ENCODE measurements at regions not wholly inside any gene's neighbourhood (a gene's known extent, or its start where the extent isn't known, plus 50 kb on each side); places are given as distances from the start of the nearest gene placed in this dataset.

DNA sequence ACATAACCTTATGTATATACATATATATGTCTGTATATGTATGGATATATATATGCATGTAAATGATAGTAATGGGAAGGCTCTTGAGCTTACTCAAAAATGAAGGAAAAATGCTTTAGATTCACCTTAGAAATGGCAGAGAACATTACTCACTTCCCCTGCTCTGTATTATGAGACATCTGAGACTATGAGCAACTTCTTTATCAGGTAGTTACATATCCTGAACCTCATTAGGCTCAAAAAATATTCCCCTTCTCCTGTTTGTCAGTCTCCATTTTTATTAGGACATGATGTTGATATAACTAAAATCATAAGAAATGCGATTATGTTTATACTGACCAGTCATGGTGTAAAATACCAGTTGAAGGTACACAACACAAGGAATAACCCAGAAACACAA lies 800.1 kb upstream of the ZWINT start:
- no peak for TF ChIP-seq POLR2A (IDR thresholded peaks at IDR 0.05)
- TF ChIP-seq, protein P1, sequence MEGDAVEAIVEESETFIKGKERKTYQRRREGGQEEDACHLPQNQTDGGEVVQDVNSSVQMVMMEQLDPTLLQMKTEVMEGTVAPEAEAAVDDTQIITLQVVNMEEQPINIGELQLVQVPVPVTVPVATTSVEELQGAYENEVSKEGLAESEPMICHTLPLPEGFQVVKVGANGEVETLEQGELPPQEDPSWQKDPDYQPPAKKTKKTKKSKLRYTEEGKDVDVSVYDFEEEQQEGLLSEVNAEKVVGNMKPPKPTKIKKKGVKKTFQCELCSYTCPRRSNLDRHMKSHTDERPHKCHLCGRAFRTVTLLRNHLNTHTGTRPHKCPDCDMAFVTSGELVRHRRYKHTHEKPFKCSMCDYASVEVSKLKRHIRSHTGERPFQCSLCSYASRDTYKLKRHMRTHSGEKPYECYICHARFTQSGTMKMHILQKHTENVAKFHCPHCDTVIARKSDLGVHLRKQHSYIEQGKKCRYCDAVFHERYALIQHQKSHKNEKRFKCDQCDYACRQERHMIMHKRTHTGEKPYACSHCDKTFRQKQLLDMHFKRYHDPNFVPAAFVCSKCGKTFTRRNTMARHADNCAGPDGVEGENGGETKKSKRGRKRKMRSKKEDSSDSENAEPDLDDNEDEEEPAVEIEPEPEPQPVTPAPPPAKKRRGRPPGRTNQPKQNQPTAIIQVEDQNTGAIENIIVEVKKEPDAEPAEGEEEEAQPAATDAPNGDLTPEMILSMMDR (IDR thresholded peaks at IDR 0.05) = no peak
